Activated T-helper 2 cell treated with anti-CD3 and anti-CD28 coated beads, Interferon-gamma antibody, Interleukin-2, Interleukin-4, amounts not matched to agents 10 μg/mL and 5 μg/mL and 100 μg/mL, durations not matched to agents 14 hours and 24 hours and 36 hours (primary cell): ENCODE measurements at regions not wholly inside any gene's neighbourhood (a gene's known extent, or its start where the extent isn't known, plus 50 kb on each side); places are given as distances from the start of the nearest gene placed in this dataset.
A peak's percentile ranks its signal among the peaks of the same experiment; 100 is the strongest.

Experiments used
- DNase-seq: peaks from one replicate; pipeline ENCODE4 v3.0.0; 2021; ENCODE audit warnings: low spot score
- H3K27ac Mint-ChIP-seq: one replicate; pipeline ENCODE4 v1.8.0; 2021; ENCODE audit warnings: mixed read lengths
- H3K27me3 Mint-ChIP-seq: one replicate; pipeline ENCODE4 v1.8.0; 2021; ENCODE audit warnings: low read depth, mixed read lengths
- H3K36me3 Mint-ChIP-seq: one replicate; pipeline ENCODE4 v1.8.0; 2021; ENCODE audit warnings: low read depth, mixed read lengths
- H3K4me1 Mint-ChIP-seq: one replicate; pipeline ENCODE4 v1.8.0; 2021; ENCODE audit warnings: low read depth, mixed read lengths
- H3K4me3 Mint-ChIP-seq: one replicate; pipeline ENCODE4 v1.8.0; 2021; ENCODE audit warnings: low read depth, mild to moderate bottlenecking, moderate library complexity, mixed read lengths
- H3K9me3 Mint-ChIP-seq: one replicate; pipeline ENCODE4 v1.8.0; 2021; ENCODE audit warnings: mixed read lengths
- intact Hi-C: fragments of 100-400 bp; cut with micrococcal nuclease; formaldehyde crosslinking; loops from one replicate; pipeline ENCODE4 v1.15.1; 2023

DNA sequence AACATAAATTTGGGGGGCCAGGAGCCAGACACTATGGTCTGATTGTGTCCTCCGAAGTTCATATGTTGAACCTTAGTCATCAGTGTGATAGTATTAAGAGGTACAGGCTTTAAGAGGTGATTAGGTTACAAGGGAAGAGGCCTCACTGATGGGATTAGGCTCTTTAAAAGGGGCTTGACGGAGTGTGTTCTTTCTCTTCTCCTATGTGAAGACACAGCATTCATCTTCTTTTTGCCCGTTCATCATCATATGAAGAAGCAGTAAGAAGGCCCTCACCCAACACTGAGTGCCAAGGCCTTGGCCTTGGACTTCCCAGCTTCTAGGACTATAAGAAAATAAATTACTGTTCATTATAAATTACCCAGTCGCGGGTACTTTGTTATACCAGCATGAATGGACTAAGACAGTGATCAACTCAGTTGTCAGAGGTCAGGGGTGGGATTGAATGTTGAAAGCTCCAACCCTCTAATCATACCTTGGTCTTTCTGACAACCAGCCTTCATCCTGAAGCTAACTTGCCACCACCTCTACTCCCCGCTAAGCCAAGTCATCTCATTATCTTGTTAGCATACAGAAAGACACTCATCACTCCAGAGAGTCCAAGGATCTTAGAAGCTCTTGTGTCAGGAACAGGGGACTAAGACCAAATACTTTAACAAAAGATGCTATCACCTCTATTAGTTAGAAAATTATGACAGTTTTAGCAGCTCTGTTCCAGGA is 543.4 kb upstream of the DIPK2B start:
- H3K27ac Mint-ChIP-seq: no peak overlapping the region
- H3K4me3 Mint-ChIP-seq: no peak overlapping the region
- intact Hi-C loops: no loop called here
- H3K4me1 Mint-ChIP-seq: peaks cover 17% of the 10 kb centered on the region
- no peak for DNase-seq
- no peaks in the 10 kb centered on the region for H3K9me3 Mint-ChIP-seq
- no peaks in the 10 kb centered on the region for H3K27me3 Mint-ChIP-seq
- H3K36me3 Mint-ChIP-seq: peaks cover 47% of the 10 kb centered on the region

DNA sequence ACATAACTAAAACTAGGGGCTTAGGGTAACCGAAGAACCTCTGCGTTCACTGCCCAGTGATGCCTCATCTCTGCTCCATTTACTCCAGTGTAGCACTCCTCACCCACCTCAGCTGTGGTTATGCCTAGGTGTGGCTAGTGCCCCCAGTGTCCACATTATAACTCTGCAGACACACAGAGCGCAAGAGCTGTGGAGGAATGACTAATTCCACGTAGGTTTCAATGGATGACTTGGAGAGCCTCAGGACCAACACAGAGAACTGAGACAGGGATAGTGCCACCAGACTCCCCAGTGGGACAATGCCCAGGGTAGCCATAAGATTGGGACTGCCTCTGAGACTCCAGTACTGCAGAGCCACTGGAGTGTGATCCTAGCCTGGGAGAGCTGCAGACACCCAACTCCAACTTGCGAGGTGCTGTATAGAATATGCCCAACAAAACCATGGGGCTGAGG is 542.4 kb upstream of the DIPK2B start:
- H3K27me3 Mint-ChIP-seq: no peaks in the 10 kb centered on the region
- DNase-seq: no peak
- H3K4me3 Mint-ChIP-seq: no peak overlapping the region
- no peaks in the 10 kb centered on the region for H3K9me3 Mint-ChIP-seq
- H3K27ac Mint-ChIP-seq: no peak overlapping the region
- peaks cover 14% of the 10 kb centered on the region for H3K4me1 Mint-ChIP-seq
- H3K36me3 Mint-ChIP-seq: peaks cover 42% of the 10 kb centered on the region
- intact Hi-C loops: no loop called here

DNA sequence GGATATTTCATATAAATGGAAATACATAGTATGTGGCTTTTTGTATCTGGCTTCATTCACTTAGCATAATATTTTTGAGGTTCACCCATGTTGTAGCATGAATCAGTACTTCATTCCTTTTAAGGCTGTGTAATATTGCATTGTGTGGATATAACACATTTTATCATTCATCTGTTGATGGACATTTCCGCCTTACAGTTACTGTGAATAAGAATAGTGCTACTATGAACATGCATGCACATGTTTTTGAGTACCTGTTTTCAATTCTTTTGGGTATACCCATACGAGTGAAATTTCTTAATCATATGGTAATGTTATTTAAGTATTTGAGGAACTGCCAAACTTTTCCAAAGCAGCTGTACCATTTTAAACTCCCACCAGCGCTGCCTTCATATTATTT is 539.6 kb upstream of the DIPK2B start:
- Mint-ChIP-seq H3K27me3 (no peaks in the 10 kb centered on the region), H3K27ac (no peak overlapping the region), H3K4me1 (peaks cover 1% of the 10 kb centered on the region), H3K4me3 (no peak overlapping the region), H3K9me3 (no peaks in the 10 kb centered on the region), H3K36me3 (peaks cover 17% of the 10 kb centered on the region)
- intact Hi-C loops: no loop called here
- no peak for DNase-seq

DNA sequence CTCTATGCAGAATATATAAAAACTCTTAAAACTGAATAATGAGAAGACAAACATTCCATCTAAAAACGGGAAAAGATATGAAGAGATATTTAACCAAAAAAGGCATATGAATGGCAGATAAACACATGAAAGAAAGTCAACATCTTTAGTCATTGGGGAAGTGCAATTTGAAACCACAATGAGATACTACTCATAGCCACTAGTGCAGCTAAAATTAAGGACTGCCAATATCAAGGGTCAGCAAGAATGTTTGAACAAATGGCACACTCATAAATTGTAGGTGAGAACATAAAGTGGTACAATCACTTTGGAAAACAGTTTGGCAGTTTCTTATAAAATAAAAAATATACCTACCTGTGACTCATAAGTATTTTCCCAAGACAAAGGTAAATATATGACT is 534.9 kb upstream of the DIPK2B start:
- no peak overlapping the region for H3K27ac Mint-ChIP-seq
- intact Hi-C loops: no loop called here
- H3K4me3 Mint-ChIP-seq: no peak overlapping the region
- no peaks in the 10 kb centered on the region for H3K36me3 Mint-ChIP-seq
- DNase-seq: no peak
- no peaks in the 10 kb centered on the region for H3K4me1 Mint-ChIP-seq
- H3K9me3 Mint-ChIP-seq: peaks cover 4% of the 10 kb centered on the region
- H3K27me3 Mint-ChIP-seq: no peaks in the 10 kb centered on the region

DNA sequence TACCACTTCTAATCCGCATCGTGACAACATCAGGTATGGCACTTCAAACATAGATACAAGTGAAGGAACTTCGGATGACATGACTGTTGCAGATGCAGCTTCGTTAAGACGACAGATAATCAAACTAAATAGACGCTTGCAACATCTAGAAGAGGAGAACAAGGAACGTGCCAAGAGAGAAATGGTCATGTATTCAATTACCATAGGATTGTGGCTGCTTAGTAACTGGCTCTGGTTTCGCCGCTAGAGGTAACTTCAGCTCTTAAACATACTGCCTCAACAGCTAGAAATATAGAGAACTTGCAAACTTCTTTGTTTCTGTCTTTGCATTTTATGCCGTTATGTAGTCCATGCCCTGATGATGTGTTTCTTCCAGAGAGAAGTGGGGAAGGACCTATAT is 530.8 kb upstream of the DIPK2B start:
- Mint-ChIP-seq H3K27me3 (peaks cover 5% of the 10 kb centered on the region), H3K27ac (no peak overlapping the region), H3K9me3 (peaks cover 4% of the 10 kb centered on the region), H3K36me3 (no peaks in the 10 kb centered on the region), H3K4me3 (no peak overlapping the region), H3K4me1 (no peaks in the 10 kb centered on the region)
- DNase-seq: no peak
- intact Hi-C loops: no loop called here

DNA sequence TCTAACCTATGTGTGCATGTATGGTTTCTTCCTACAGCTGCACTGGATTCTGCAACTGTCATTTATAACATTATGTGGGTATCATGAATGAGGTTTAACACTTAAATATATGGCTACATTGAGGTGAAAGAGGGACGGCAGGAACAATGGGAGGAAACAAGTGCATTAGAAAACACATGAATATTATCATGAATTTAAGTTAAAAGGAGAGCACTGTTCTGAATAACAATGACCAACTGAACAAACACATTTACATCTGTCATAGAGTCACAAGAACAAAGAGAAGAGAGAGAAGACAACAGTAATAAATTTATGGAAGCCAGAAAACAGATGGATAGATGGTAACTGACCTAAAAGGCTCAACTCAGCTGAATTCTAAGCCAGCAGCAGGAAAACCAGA is 527.1 kb upstream of the DIPK2B start:
- no peak for DNase-seq
- H3K27ac Mint-ChIP-seq: no peak overlapping the region
- peaks cover 5% of the 10 kb centered on the region for H3K27me3 Mint-ChIP-seq
- H3K4me1 Mint-ChIP-seq: no peaks in the 10 kb centered on the region
- intact Hi-C loops: no loop called here
- H3K9me3 Mint-ChIP-seq: no peaks in the 10 kb centered on the region
- no peak overlapping the region for H3K4me3 Mint-ChIP-seq
- no peaks in the 10 kb centered on the region for H3K36me3 Mint-ChIP-seq

DNA sequence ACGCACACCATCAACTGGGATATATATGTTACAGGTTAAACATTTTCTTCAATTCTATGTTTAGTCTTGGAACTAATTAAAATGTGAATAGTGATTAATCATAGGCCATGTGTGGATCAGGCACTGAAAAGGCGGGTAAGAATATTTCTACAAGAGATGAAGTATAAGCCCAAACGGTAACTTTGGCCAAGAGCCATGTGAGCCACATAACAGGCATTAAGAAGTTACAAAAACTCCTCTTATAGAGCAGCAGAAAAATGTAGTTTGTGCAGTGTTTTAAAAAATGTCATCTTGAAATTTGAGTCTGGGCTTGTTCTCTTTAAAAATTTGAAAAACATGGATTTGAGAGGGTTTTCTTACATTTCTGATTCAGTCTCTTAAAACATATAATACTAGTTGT is 521.8 kb upstream of the DIPK2B start:
- intact Hi-C loops: no loop called here
- no peak overlapping the region for H3K27ac Mint-ChIP-seq
- no peak overlapping the region for H3K4me3 Mint-ChIP-seq
- peaks cover 10% of the 10 kb centered on the region for H3K4me1 Mint-ChIP-seq
- H3K36me3 Mint-ChIP-seq: no peaks in the 10 kb centered on the region
- H3K27me3 Mint-ChIP-seq: no peaks in the 10 kb centered on the region
- DNase-seq: no peak
- no peaks in the 10 kb centered on the region for H3K9me3 Mint-ChIP-seq

DNA sequence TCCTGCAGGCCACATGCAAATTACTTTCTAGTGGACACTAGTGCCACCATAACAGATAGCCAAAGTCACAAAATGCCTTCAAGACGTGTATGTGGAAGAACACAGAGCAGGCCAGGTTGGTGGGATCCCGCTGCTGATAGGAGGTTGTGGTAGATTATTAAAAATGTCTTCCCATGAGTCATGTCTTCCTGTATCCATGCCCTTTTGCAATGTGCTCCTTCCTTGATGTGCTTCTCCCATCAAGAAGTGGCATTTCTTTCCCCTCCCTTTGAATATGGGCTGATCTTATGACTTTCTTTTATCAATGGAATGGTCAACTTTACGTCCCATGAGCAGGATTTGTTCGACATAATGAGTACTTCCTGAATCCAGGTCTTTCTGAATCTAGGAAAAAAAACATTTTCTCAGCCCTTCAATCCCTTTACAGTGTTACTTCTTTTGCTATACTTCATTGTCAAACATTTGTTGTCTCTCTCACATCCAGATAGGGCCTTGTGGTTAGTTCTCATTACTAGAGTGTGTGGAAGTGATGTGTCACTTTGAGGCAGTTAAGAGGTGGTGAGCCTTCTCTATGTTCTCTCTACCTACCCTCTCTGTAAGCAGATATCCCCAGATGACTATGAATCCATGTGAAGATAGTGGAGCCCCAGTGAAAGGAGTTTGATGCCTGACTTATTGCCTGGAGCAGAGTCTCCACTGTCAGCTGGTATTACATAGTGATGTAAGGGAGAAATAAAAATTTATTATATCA is 519.2 kb upstream of the DIPK2B start:
- Mint-ChIP-seq H3K9me3 (no peaks in the 10 kb centered on the region), H3K36me3 (no peaks in the 10 kb centered on the region), H3K27ac (peak overlapping the region; percentile 60), H3K27me3 (no peaks in the 10 kb centered on the region), H3K4me1 (peaks cover 24% of the 10 kb centered on the region), H3K4me3 (no peak overlapping the region)
- DNase-seq: no peak
- intact Hi-C loops: loop anchor here (1.0 to 10.0 kb wide), 2 partner anchors 10 to 485 kb away; no protein-coding TSS in a partner anchor

DNA sequence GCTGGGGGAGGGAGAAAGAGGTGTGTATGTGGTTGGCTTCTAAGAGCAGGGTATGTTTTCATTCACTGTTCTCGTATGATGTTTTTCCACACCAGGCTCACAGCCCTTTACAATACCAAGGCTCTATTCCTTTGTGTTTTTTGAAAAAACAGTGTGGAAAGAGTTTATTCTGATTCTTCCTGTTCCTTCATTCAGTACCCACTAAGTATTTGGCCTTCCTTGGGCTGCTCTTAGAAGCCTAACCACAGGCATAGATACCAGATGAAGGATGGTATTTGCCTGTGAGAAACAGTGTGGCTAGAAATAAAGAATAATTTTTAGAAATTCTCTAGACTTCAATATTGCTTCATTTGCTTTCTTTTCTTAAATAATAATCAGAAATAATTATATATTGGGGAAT is 518.0 kb upstream of the DIPK2B start:
- Mint-ChIP-seq H3K4me3 (no peak overlapping the region), H3K9me3 (no peaks in the 10 kb centered on the region), H3K27me3 (no peaks in the 10 kb centered on the region), H3K27ac (no peak overlapping the region), H3K4me1 (peaks cover 33% of the 10 kb centered on the region), H3K36me3 (no peaks in the 10 kb centered on the region)
- intact Hi-C loops: loop anchor here (10.0 kb wide), 1 partner anchor 486 kb away; no protein-coding TSS in a partner anchor
- DNase-seq: no peak

DNA sequence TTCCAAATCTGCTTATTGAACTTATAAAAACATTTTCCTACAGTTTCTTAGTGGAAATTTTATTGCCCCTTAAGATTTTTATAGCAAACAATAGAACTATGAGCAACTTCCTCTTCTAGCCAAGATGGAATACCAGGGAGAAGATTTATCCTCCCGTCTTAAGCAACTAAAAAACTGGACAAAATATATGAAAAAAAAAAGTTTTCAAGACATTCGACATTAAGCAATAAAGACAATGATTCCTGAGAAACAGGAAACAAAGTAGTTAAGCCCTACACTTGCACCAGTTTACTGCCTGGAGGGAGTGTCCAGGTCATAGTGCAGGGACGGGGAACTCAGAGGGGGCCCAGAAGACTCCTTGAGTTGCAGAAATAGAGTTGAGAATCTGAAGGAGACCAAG is 516.1 kb upstream of the DIPK2B start:
- H3K36me3 Mint-ChIP-seq: no peaks in the 10 kb centered on the region
- no peak overlapping the region for H3K27ac Mint-ChIP-seq
- H3K27me3 Mint-ChIP-seq: no peaks in the 10 kb centered on the region
- no peak overlapping the region for H3K4me3 Mint-ChIP-seq
- peaks cover 37% of the 10 kb centered on the region for H3K4me1 Mint-ChIP-seq
- intact Hi-C loops: loop anchor here (10.0 kb wide), 1 partner anchor 488 kb away; no protein-coding TSS in a partner anchor
- DNase-seq: no peak
- no peaks in the 10 kb centered on the region for H3K9me3 Mint-ChIP-seq

DNA sequence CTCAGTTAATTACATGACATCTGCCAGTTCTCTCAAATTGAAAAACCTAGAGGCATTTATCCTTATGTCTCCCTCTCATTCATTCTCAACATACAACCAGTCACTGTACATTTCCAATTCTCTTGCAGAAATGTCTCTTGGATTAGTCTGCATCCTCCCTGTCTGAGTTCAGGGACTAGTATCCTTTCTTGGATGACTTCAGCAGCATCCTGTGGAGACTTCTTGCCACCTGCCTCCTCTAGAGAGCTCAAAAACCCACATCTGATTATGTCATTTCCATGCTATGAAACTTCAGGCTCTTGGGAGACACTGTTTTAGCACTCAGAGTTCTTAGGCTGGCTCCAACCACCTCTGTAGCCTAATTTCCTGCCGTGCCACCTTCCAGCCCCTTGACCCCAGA is 515.1 kb upstream of the DIPK2B start:
- peaks cover 47% of the 10 kb centered on the region for H3K4me1 Mint-ChIP-seq
- intact Hi-C loops: loop anchor here (10.0 kb wide), 1 partner anchor 489 kb away; no protein-coding TSS in a partner anchor
- H3K27ac Mint-ChIP-seq: peak overlapping the region; percentile 3
- H3K27me3 Mint-ChIP-seq: no peaks in the 10 kb centered on the region
- no peak overlapping the region for H3K4me3 Mint-ChIP-seq
- H3K9me3 Mint-ChIP-seq: no peaks in the 10 kb centered on the region
- no peaks in the 10 kb centered on the region for H3K36me3 Mint-ChIP-seq
- no peak for DNase-seq

DNA sequence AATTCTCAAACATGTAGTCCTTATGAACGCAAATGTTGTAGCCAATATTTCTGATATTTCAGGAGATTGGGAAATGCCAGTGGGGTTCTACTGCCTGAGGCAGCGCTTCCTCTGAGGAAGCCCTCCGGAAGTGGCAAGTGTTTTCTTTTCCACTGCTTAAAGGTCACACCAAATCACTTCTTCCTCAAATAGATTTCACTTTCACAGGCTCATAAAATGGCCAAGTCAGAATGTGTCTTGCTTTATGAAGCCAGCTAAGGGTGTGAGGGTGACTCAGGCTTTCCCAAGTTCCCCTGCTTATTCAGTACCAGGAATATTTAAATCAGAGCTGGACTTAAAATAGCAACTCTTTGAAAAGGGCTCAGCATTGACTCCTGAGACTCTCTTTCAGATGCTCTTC is 514.2 kb upstream of the DIPK2B start:
- Mint-ChIP-seq H3K4me3 (no peak overlapping the region), H3K9me3 (no peaks in the 10 kb centered on the region), H3K4me1 (peaks cover 49% of the 10 kb centered on the region), H3K27me3 (no peaks in the 10 kb centered on the region), H3K36me3 (no peaks in the 10 kb centered on the region), H3K27ac (no peak overlapping the region)
- intact Hi-C loops: loop anchor here (5.0 to 10.0 kb wide), 2 partner anchors 268 to 490 kb away; no protein-coding TSS in a partner anchor
- no peak for DNase-seq

DNA sequence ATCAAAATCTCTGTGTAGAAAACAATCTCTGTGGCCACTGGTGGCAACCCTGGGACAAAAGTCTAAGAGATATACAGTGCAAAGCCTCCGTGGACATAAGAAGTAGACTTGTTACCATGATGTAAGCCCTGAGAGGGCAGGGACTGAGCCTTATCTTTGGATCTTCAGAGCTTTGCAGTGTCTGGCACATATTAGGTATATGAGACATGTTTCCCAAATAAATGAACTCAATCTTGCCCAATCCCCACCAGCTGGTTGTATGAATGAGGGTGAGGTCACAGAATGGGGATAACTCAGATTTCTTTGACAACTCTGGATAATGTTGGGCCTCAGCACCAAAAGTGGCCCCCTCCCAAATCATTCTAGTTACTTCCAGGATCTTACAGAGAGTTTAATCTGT is 511.4 kb upstream of the DIPK2B start:
- Mint-ChIP-seq H3K27ac (no peak overlapping the region), H3K27me3 (no peaks in the 10 kb centered on the region), H3K4me1 (peaks cover 55% of the 10 kb centered on the region), H3K36me3 (no peaks in the 10 kb centered on the region), H3K9me3 (peaks cover 10% of the 10 kb centered on the region), H3K4me3 (no peak overlapping the region)
- intact Hi-C loops: loop anchor here (5.0 to 10.0 kb wide), 2 partner anchors 265 to 493 kb away; no protein-coding TSS in a partner anchor
- DNase-seq: no peak
